Activated T-cell treated with anti-CD3 and anti-CD28 coated beads, Interleukin-2, amount 50 U/mL, for 4 hours (primary cell): ENCODE measurements at regions not wholly inside any gene's neighbourhood (a gene's known extent, or its start where the extent isn't known, plus 50 kb on each side); places are given as distances from the start of the nearest gene placed in this dataset.
"Not testable (repeated sequence)": the region's sequence is repeated elsewhere in the genome, so short reads cannot be mapped to it uniquely, and the experiment has no call there.

Experiments used
- ATAC-seq, 2 donors: fragments of 200-7000 bp; cut with Tn5 transposase; one replicate each; pipeline ENCODE4 v1.10.0; 2021
- DNase-seq: peaks from one replicate; pipeline ENCODE4 v3.0.0-alpha.2; 2020
- H3K27me3 Mint-ChIP-seq: one replicate; pipeline ENCODE4 v1.8.0; 2021; ENCODE audit warnings: low read depth, mixed read lengths
- H3K36me3 Mint-ChIP-seq: one replicate; pipeline ENCODE4 v1.8.0; 2022; ENCODE audit warnings: mixed read lengths; ENCODE audit not compliant: insufficient read depth
- H3K4me1 Mint-ChIP-seq: one replicate; pipeline ENCODE4 v1.8.0; 2021; ENCODE audit warnings: low read depth, mixed read lengths
- H3K4me3 Mint-ChIP-seq: one replicate; pipeline ENCODE4 v1.8.0; 2021; ENCODE audit warnings: mild to moderate bottlenecking, moderate library complexity, mixed read lengths
- H3K9me3 Mint-ChIP-seq: one replicate; pipeline ENCODE4 v1.8.0; 2021; ENCODE audit warnings: mixed read lengths

DNA sequence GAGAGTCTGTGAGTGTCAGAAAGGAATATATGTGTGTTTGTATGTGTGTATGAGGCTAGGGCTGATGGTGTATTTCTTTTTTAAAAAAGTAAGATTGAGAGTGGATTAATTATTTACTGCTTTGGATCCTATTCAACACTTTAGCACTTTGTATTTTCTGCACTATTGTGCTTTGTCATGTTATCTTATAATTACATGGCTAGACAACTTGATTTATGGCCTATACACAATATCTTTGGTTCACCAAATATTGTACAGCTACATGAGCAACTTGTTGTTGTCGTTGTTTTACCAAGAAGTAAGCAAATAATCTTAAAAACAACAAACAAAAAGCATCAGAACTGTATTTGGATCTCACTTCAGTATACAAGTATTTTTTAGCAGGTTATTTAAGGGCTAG, 84.6 kb upstream of the TBX18 start:
- Mint-ChIP-seq H3K9me3 (peaks cover 4% of the 10 kb centered on the region), H3K27me3 (peaks cover 3% of the 10 kb centered on the region), H3K4me1 (no peaks in the 10 kb centered on the region), H3K4me3 (no peak overlapping the region), H3K36me3 (no peaks in the 10 kb centered on the region)
- ATAC-seq (no peak), DNase-seq (no peak)

- no peaks in the 10 kb centered on the region for H3K4me1 Mint-ChIP-seq
- DNase-seq (no peak), ATAC-seq (no peak)
- no peaks in the 10 kb centered on the region for H3K36me3 Mint-ChIP-seq
- H3K9me3 Mint-ChIP-seq: peaks cover 4% of the 10 kb centered on the region
- H3K27me3 Mint-ChIP-seq: peaks cover 3% of the 10 kb centered on the region
- H3K4me3 Mint-ChIP-seq: no peak overlapping the region
Observed at GRCh38 chr6:84847390-84848160, 83.2 kb upstream of the TBX18 start.

DNA sequence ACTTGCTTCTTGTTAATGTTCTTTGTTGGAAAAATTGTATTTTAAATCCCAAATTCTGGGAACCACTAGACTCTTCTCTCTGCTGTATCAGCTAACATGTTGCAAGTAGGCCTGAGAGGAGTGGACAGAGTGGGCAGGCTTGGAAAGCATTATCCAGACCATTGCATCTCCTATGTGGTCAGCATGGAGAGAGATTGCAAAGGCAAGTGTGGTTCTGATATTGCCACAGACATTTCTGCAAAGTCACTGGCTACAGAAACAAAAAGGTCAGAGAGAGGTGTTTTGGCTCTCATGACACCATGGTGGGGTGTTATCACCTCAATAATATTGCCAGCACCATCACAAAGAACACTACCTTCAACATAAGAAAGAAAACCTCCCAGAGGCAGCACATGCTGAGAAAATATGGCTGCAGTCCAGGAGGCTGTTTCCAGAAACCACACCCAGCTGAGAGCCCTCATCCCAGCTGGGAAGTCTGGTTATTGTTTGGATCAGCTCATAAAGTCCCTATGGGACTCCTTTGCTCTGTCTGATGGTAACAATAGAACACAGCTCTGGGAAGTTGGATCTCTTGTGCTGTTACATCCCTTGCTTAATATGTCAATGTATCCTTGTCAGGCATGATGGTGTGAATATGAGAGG, 78.2 kb upstream of the TBX18 start:
- no peak for ATAC-seq
- no peaks in the 10 kb centered on the region for H3K4me1 Mint-ChIP-seq
- no peak overlapping the region for H3K4me3 Mint-ChIP-seq
- no peaks in the 10 kb centered on the region for H3K36me3 Mint-ChIP-seq
- peaks cover 3% of the 10 kb centered on the region for H3K27me3 Mint-ChIP-seq
- H3K9me3 Mint-ChIP-seq: peaks cover 18% of the 10 kb centered on the region
- DNase-seq: no peak

DNA sequence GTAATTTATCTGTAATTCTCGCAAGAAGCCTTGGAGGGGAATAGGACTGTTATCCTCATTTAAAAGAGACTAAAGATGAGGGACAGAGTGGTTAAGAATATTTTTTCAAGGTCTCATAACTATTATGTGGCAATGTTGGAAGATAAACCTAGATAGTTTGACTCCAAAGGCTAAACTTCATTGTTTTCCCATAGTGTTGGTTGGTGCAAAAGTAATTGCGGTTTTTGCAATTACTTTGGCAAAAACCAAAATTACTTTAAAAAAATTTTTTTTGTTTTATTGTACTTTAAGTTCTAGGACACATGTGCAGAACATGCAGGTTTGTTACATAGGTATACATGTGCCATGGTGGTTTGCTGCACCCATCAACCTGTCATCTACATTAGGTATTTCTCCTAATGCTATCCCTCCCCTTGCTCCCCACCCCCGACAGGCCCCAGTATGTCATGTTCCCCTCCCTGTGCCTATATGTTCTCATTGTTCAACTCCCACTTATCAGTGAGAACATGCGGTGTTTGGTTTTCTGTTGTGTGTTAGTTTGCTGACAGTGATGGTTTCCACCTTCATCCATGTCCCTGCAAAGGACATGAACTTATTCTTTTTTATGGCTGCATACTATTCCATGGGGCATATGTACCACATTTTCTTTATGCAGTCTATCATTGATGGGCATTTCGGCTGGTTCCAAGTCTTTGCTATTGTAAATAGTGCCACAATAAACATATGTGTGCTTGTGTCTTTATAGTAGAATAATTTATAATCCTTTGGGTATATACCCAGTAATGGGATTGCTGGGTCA, 72.9 kb upstream of the TBX18 start:
- not testable (repeated sequence) for H3K36me3 Mint-ChIP-seq, DNase-seq, ATAC-seq, H3K4me3 Mint-ChIP-seq, H3K4me1 Mint-ChIP-seq, H3K27me3 Mint-ChIP-seq
- H3K9me3 Mint-ChIP-seq: peaks cover 15% of the 10 kb centered on the region

- Mint-ChIP-seq H3K4me3 (no peak overlapping the region), H3K27me3 (no peaks in the 10 kb centered on the region), H3K4me1 (no peaks in the 10 kb centered on the region), H3K36me3 (no peaks in the 10 kb centered on the region), H3K9me3 (peaks cover 15% of the 10 kb centered on the region)
- ATAC-seq: no peak
- no peak for DNase-seq
Observed at GRCh38 chr6:84836366-84836765, 72.0 kb upstream of the TBX18 start.

GRCh38 chr6:84835340-84835739, 70.9 kb upstream of the TBX18 start:
- ATAC-seq (no peak), DNase-seq (no peak)
- H3K9me3 Mint-ChIP-seq: peaks cover 8% of the 10 kb centered on the region
- H3K36me3 Mint-ChIP-seq: no peaks in the 10 kb centered on the region
- H3K27me3 Mint-ChIP-seq: no peaks in the 10 kb centered on the region
- H3K4me3 Mint-ChIP-seq: no peak overlapping the region
- H3K4me1 Mint-ChIP-seq: no peaks in the 10 kb centered on the region

DNA sequence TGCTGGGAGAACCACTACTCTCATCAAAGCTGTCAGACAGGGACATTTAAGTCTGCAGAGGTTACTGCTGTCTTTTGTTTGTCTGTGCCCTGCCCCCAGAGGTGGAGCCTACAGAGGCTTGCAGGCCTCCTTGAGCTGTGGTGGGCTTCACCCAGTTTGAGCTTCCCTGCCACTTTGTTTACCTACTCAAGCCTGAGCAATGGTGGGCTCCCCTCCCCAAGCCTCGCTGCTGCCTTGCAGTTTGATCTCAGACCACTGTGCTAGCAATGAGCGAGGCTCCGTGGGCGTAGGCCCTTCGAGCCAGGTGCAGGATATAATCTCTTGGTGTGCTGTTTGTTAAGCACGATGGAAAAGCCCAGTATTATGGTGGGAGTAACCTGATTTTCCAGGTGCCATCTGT, 67.5 kb upstream of the TBX18 start:
- not testable (repeated sequence) for H3K27me3 Mint-ChIP-seq, H3K4me3 Mint-ChIP-seq, H3K9me3 Mint-ChIP-seq, ATAC-seq, H3K4me1 Mint-ChIP-seq, DNase-seq, H3K36me3 Mint-ChIP-seq

DNA sequence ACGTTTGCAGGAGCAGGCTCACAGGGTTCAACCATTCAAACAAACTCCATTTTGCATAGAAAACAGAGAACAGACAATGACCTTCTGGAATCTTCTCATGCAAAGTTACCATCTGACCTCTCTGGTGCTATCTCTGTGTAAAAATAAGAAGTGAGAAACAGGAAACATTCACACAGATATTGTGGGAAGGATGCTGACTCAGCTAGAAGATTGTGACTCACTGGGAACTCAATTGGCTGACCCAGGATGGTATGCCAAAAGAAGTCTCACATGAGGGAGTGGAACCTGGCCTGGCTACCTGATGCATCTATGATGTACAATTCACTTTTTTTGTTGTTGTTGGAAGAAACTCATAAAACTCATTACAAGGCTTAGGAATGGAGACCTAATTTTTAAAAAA, 61.1 kb upstream of the TBX18 start:
- H3K9me3 Mint-ChIP-seq: peaks cover 16% of the 10 kb centered on the region
- ATAC-seq: no peak
- no peak for DNase-seq
- no peaks in the 10 kb centered on the region for H3K27me3 Mint-ChIP-seq
- H3K36me3 Mint-ChIP-seq: no peaks in the 10 kb centered on the region
- no peaks in the 10 kb centered on the region for H3K4me1 Mint-ChIP-seq
- H3K4me3 Mint-ChIP-seq: no peak overlapping the region

GRCh38 chr6:84821314-84821713, 56.9 kb upstream of the TBX18 start:
- not testable (repeated sequence) for H3K36me3 Mint-ChIP-seq, H3K4me1 Mint-ChIP-seq, H3K27me3 Mint-ChIP-seq, ATAC-seq, H3K4me3 Mint-ChIP-seq, DNase-seq
- peaks cover 14% of the 10 kb centered on the region for H3K9me3 Mint-ChIP-seq

DNA sequence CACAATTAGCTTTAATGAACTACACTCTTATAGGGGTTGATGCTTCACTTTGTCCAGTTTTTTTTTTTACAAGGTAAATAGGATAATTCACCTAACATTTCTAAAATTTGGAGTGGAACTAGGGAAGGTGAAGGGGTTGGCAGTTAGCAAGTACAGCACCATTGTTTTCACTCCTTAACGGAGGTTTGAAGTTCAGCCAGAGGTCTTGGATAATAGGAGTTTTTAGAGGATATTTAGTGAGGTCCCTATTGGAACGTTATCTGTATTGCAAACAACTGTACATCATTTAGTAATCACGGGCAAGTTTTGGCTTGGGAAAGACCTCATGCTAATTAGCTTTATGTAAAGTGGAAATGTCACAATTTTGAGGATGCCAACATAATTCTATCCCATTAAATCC, 52.3 kb upstream of the TBX18 start:
- no peak for ATAC-seq
- peaks cover 5% of the 10 kb centered on the region for H3K9me3 Mint-ChIP-seq
- H3K4me1 Mint-ChIP-seq: no peaks in the 10 kb centered on the region
- no peak overlapping the region for H3K4me3 Mint-ChIP-seq
- DNase-seq: no peak
- no peaks in the 10 kb centered on the region for H3K36me3 Mint-ChIP-seq
- no peaks in the 10 kb centered on the region for H3K27me3 Mint-ChIP-seq

- H3K36me3 Mint-ChIP-seq: no peaks in the 10 kb centered on the region
- no peaks in the 10 kb centered on the region for H3K27me3 Mint-ChIP-seq
- ATAC-seq (no peak), DNase-seq (no peak)
- no peaks in the 10 kb centered on the region for H3K4me1 Mint-ChIP-seq
- H3K9me3 Mint-ChIP-seq: peaks cover 5% of the 10 kb centered on the region
- H3K4me3 Mint-ChIP-seq: no peak overlapping the region
Observed at GRCh38 chr6:84815896-84816735, 51.7 kb upstream of the TBX18 start.
